ENCODE measurements at regions not wholly inside any gene's neighbourhood (a gene's known extent, or its start where the extent isn't known, plus 50 kb on each side); places are given as distances from the start of the nearest gene placed in this dataset.

DNA sequence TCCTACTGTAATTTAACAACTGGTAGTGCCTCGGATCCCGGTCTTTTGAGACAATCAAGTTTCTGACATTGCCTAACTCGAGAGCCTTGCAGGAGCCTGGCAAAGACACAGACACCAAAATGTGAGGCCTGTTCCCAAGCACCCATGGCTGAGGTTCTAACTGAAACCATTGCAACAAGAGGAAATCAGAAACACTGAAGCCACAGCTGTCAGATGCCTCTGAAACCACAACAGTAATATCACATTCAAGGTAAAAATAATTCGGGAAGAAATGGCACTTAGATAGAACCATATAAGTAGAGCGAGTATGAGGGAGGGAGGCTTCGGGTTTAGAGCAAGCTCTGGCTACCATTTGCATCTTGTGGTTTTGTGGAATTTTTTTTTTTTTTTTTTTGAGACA lies 285.9 kb downstream of the FBXO15 start:
- no peak overlapping the region for H3K27ac Mint-ChIP-seq
- Histone ChIP-seq H3K27me3 (ENCODE audit: control insufficient read depth in 2 of 2, insufficient read depth in 2 of 2, low read length in 2 of 2) (no peaks in the 10 kb centered on the region), H3K36me3 (replicated peaks in 1 of 2; ENCODE audit: control insufficient read depth in 1 of 2, insufficient read depth in 2 of 2, low read length in 2 of 2) (no peaks in the 10 kb centered on the region), H3K9ac (ENCODE audit: insufficient read depth, low read length, poor library complexity, severe bottlenecking) (no peak overlapping the region), H2AFZ (ENCODE audit: insufficient read depth, low read depth, low read length, poor library complexity, severe bottlenecking) (no peak overlapping the region), H3K79me2 (ENCODE audit: insufficient read depth, low read length) (no peaks in the 10 kb centered on the region), H3K4me2 (replicated peaks; ENCODE audit: extremely low read depth, low read length, poor library complexity, severe bottlenecking) (no peak overlapping the region), H3K27ac (ENCODE audit: low read depth in 1 of 2, low read length in 2 of 2) (no peak overlapping the region), H4K20me1 (ENCODE audit: insufficient read depth, low read length) (no peaks in the 10 kb centered on the region), H3K4me3 (replicated peaks in 1 of 3; ENCODE audit: low read depth in 2 of 3, low read length in 3 of 3) (no peak overlapping the region), H3K9me3 (replicated peaks in 1 of 2; ENCODE audit: control insufficient read depth in 1 of 2, insufficient read depth in 1 of 2, low read length in 2 of 2) (no peaks in the 10 kb centered on the region), H3K4me1 (ENCODE audit: control insufficient read depth in 1 of 2, insufficient read depth in 2 of 2, low read length in 2 of 2) (no peaks in the 10 kb centered on the region)
- H3K27me3 Mint-ChIP-seq (ENCODE audit: low read depth in 3 of 3): peaks cover 0 to 6% (median 5%) of the 10 kb centered on the region in 3 donors
- 25% methylated on average over 5 of the region's 6 CpGs for WGBS (ENCODE audit: insufficient coverage)
- no peak for DNase-seq
- H3K4me1 Mint-ChIP-seq: no peaks in the 10 kb centered on the region
- TF ChIP-seq CTCF (IDR thresholded peaks at IDR 0.05): no peak
- H3K4me3 Mint-ChIP-seq: no peak overlapping the region
- H3K9me3 Mint-ChIP-seq: peaks cover 0 to 3% (median 1%) of the 10 kb centered on the region in 7 donors
- H3K36me3 Mint-ChIP-seq: no peaks in the 10 kb centered on the region
- intact Hi-C loops (cut with micrococcal nuclease): no loop called here

GRCh38 chr18:73859837-73860397 lies 287.7 kb downstream of the FBXO15 start:
- intact Hi-C loops (cut with micrococcal nuclease): no loop called here
- H3K9me3 Mint-ChIP-seq: peaks cover 0 to 6% (median 1%) of the 10 kb centered on the region in 7 donors

More at GRCh38 chr18:73859837-73860397, 287.7 kb downstream of the FBXO15 start:
- no peak overlapping the region for H3K4me3 ChIP-seq (replicated peaks in 1 of 3; ENCODE audit: low read depth in 2 of 3, low read length in 3 of 3)
- H3K9me3 ChIP-seq (replicated peaks in 1 of 2; ENCODE audit: control insufficient read depth in 1 of 2, insufficient read depth in 1 of 2, low read length in 2 of 2): no peaks in the 10 kb centered on the region
- H4K20me1 ChIP-seq (ENCODE audit: insufficient read depth, low read length): no peaks in the 10 kb centered on the region
- no peaks in the 10 kb centered on the region for H3K4me1 ChIP-seq (ENCODE audit: control insufficient read depth in 1 of 2, insufficient read depth in 2 of 2, low read length in 2 of 2)
- Mint-ChIP-seq H3K4me3 (no peak overlapping the region), H3K27ac (no peak overlapping the region), H3K36me3 (no peaks in the 10 kb centered on the region), H3K27me3 (ENCODE audit: low read depth in 3 of 3) (peaks cover 0 to 6% (median 1%) of the 10 kb centered on the region in 3 donors), H3K4me1 (no peaks in the 10 kb centered on the region)
- no peak overlapping the region for H3K27ac ChIP-seq (ENCODE audit: low read depth in 1 of 2, low read length in 2 of 2)
- H3K79me2 ChIP-seq (ENCODE audit: insufficient read depth, low read length): no peaks in the 10 kb centered on the region
- H3K27me3 ChIP-seq (ENCODE audit: control insufficient read depth in 2 of 2, insufficient read depth in 2 of 2, low read length in 2 of 2): no peaks in the 10 kb centered on the region
- DNase-seq: no peak
- H3K9ac ChIP-seq (ENCODE audit: insufficient read depth, low read length, poor library complexity, severe bottlenecking): no peak overlapping the region
- TF ChIP-seq CTCF (IDR thresholded peaks at IDR 0.05): no peak
- H2AFZ ChIP-seq (ENCODE audit: insufficient read depth, low read depth, low read length, poor library complexity, severe bottlenecking): no peak overlapping the region
- no CpG with 5 or more reads among the region's 9 CpGs for WGBS (ENCODE audit: insufficient coverage)
- H3K4me2 ChIP-seq (replicated peaks; ENCODE audit: extremely low read depth, low read length, poor library complexity, severe bottlenecking): no peak overlapping the region
- H3K36me3 ChIP-seq (replicated peaks in 1 of 2; ENCODE audit: control insufficient read depth in 1 of 2, insufficient read depth in 2 of 2, low read length in 2 of 2): no peaks in the 10 kb centered on the region

Measured in CD14-positive monocyte (primary cell).